ENCODE measurements at regions not wholly inside any gene's neighbourhood (a gene's known extent, or its start where the extent isn't known, plus 50 kb on each side); places are given as distances from the start of the nearest gene placed in this dataset.
"Not testable (repeated sequence)": the region's sequence is repeated elsewhere in the genome, so short reads cannot be mapped to it uniquely, and the experiment has no call there.

DNA sequence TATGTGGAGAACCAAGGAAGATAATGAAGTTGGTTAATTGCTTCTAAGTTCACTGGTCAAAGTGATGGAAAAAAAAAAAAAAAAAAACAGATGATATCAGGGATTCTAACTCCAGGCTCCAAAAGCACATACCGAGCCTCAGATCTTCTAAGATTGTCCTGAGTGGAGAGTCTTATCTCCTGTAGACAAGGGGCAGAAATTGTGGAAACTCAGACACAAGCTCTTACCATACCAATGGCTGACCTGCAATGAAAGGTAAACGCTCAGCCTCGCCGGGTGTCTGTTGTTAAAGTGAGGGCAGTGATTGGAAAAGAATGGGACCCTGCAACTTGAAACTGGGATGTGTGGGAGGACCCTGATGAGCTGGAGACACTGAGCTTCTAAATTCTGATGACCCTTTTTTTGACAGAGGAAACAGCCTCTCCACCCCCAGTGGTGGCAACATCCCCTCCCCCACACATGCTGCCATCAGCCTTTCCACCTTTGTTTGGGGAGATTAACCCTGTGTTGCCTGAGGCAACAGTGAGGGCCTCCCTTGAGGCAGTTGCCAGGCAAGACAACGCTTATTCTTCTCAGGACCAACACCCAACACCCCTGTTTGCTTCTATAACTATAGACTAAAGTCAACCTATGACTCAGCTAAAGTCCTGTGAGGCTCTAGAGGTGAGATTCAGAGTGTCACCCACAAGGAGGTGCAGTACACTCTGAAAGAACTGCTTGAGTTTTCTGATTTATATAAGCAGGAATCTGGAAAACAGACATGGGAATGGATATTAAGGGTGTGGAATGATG, 154.0 kb downstream of the THBS2 start:
- H3K4me1 Mint-ChIP-seq: no peaks in the 10 kb centered on the region
- no peak overlapping the region for H3K27ac Mint-ChIP-seq
- peaks cover 6% of the 10 kb centered on the region for H3K9me3 Mint-ChIP-seq
- H3K36me3 Mint-ChIP-seq (ENCODE audit: low read depth): no peaks in the 10 kb centered on the region
- H3K27me3 Mint-ChIP-seq: peaks cover 14% of the 10 kb centered on the region
- ATAC-seq (no peak), DNase-seq (no peak)
- H3K4me3 Mint-ChIP-seq: no peak overlapping the region

DNA sequence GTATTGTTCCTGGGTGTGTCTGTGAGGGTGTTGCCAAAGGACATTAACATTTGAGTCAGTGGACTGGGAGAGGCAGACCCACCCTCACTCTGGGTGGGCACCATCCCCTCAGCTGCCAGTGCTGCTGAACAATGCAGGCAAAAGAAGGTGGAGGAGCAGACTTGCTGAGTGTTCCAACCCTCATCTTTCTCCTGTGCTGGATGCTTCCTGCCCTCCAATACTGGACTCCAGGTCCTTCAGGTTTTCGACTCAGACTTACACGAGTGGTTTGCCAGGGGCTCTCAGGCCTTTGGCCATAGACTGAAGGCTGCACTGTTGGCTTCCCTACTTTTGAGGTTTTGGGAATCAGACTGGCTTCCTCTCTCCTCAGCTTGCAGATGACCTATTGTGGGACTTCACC, 155.0 kb downstream of the THBS2 start:
- DNase-seq; H3K4me1 Mint-ChIP-seq; H3K27ac Mint-ChIP-seq; H3K9me3 Mint-ChIP-seq; H3K4me3 Mint-ChIP-seq; H3K36me3 Mint-ChIP-seq (ENCODE audit: low read depth); ATAC-seq: not testable (repeated sequence)
- H3K27me3 Mint-ChIP-seq: peaks cover 14% of the 10 kb centered on the region

DNA sequence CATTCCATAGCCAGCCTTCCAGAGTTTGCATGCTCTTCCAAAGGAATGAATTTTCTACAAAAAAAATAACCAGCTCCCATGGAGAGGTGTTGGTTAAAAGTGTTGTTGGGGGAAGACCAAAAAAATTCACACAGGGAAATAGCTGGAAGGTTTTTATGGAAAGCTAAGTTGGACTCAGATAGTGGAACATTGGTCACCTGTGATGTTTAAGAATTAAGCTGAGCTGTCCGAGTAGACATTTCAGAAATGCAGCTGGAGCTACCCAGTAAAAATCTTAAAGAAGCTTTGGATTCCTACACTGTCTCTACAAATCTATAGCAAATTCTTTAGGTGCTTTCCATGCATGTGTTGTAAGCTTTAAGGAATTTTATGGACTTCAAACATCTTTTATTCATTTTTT, 155.5 kb downstream of the THBS2 start:
- Mint-ChIP-seq H3K27ac (no peak overlapping the region), H3K4me1 (no peaks in the 10 kb centered on the region), H3K27me3 (peaks cover 14% of the 10 kb centered on the region), H3K9me3 (peaks cover 6% of the 10 kb centered on the region), H3K4me3 (no peak overlapping the region), H3K36me3 (ENCODE audit: low read depth) (no peaks in the 10 kb centered on the region)
- no peak for DNase-seq
- no peak for ATAC-seq

- Mint-ChIP-seq H3K9me3 (peaks cover 6% of the 10 kb centered on the region), H3K36me3 (ENCODE audit: low read depth) (no peaks in the 10 kb centered on the region), H3K4me1 (no peaks in the 10 kb centered on the region), H3K27me3 (peaks cover 14% of the 10 kb centered on the region), H3K4me3 (no peak overlapping the region), H3K27ac (no peak overlapping the region)
- ATAC-seq (no peak), DNase-seq (no peak)
Observed at GRCh38 chr6:169097381-169097959, 156.2 kb downstream of the THBS2 start.

GRCh38 chr6:169096388-169096787, 157.3 kb downstream of the THBS2 start:
- Mint-ChIP-seq H3K9me3 (peaks cover 17% of the 10 kb centered on the region), H3K4me3 (no peak overlapping the region), H3K27me3 (peaks cover 10% of the 10 kb centered on the region), H3K36me3 (ENCODE audit: low read depth) (no peaks in the 10 kb centered on the region), H3K4me1 (no peaks in the 10 kb centered on the region), H3K27ac (no peak overlapping the region)
- no peak for DNase-seq
- no peak for ATAC-seq

GRCh38 chr6:169095153-169095552, 158.5 kb downstream of the THBS2 start:
- Mint-ChIP-seq H3K9me3 (peaks cover 20% of the 10 kb centered on the region), H3K27me3 (peaks cover 7% of the 10 kb centered on the region), H3K4me3 (no peak overlapping the region), H3K36me3 (ENCODE audit: low read depth) (no peaks in the 10 kb centered on the region), H3K4me1 (no peaks in the 10 kb centered on the region), H3K27ac (no peak overlapping the region)
- DNase-seq (no peak), ATAC-seq (no peak)

DNA sequence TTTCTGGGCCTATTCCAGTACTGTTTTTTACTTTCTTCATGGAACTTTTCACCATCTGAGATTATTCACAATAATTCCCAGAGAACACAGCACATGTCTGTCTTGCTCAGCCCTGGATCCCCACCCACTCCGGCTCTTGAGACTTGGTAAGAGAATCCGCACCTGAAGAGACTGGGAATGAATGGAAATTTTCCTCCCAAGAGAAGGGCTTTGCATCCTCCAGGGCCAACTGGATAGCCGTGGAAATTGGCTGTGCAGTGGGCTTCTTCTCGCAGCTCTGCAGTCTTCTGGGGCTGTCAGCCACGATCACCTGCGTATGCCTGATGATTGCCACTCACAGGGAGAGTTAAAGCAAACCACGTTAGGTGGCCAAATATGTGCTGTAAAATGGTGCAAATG, 159.1 kb downstream of the THBS2 start:
- no peak overlapping the region for H3K27ac Mint-ChIP-seq

DNA sequence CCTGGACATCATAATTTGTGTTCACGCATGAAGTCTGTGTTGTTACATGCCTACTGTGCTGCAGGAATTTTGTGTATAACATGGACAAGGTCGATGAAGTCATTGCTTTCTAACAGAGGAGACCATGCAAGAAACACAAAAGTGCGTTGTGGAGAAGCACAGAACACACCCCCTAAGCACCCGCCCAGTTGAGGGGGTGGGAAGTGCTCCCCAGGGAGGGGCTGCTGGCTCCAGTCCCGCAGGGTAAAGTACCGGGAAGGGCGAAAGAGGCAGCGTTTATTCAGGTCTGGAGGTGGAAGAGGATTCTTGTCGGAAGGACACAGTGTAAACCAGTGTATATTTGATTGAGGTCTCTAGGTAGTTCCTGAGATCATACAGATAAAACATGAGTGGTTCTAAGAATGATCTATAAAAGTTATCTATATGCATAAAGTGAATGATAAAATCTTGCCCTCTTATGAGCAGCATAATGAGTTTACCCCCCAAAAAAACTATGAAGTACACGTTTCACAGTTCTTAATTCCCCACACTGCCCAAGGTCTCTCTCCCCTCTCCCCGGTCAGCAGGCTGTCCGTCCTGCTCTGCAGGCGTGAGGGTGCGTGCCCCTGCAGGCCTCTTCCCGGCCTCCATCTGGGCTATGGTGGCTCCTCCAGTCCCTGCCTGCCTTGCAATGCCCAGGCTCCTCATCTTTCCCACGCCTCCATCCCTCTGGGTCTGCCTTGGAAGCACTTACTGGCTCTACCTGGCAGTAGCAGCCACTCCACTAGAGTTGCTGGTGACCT, 159.7 kb downstream of the THBS2 start:
- H3K27ac Mint-ChIP-seq: no peak overlapping the region
- H3K4me3 Mint-ChIP-seq: no peak overlapping the region
- peaks cover 24% of the 10 kb centered on the region for H3K9me3 Mint-ChIP-seq
- H3K4me1 Mint-ChIP-seq: no peaks in the 10 kb centered on the region
- peaks cover under 1% of the 10 kb centered on the region for H3K36me3 Mint-ChIP-seq (ENCODE audit: low read depth)
- no peak for ATAC-seq
- no peak for DNase-seq
- no peaks in the 10 kb centered on the region for H3K27me3 Mint-ChIP-seq

More for the DNA sequence above, 159.1 kb downstream of the THBS2 start:
- no peak overlapping the region for H3K4me3 Mint-ChIP-seq
- H3K9me3 Mint-ChIP-seq: peaks cover 22% of the 10 kb centered on the region
- H3K4me1 Mint-ChIP-seq: no peaks in the 10 kb centered on the region
- H3K27me3 Mint-ChIP-seq: peaks cover 2% of the 10 kb centered on the region
- ATAC-seq: no peak
- DNase-seq: no peak
- H3K36me3 Mint-ChIP-seq (ENCODE audit: low read depth): no peaks in the 10 kb centered on the region

DNA sequence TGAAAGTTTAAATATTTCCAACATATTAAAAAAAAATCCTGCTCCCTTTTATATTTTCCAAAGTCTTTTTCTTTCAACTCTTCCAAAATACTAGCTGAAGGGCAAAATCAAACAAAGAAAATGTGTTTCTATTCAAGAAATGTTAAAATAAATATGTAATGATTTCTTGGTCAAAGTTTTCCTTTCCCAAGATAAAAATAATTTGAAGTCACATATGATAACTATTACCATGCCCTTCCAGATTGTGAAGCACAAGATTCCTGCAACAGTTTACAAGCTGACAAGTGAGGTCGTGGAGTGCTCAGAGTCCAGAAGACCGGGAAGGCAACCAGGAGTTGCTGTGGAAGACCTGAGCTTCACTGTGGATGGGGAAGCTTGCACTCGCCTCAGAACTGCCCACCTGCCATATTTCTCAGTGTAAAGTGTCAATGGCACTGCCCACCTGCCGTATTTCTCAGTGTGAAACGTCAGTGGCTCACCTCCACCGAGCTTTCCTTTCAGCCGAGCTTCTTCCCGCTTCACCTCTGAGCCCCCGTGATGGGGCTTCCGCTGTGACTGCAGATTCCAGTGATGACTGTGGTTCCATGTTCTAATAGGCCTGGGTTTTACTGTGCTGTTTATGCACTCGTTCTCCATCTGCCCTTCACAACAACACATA, 160.5 kb downstream of the THBS2 start:
- peaks cover 2% of the 10 kb centered on the region for H3K36me3 Mint-ChIP-seq (ENCODE audit: low read depth)
- DNase-seq (no peak), ATAC-seq (no peak)
- H3K9me3 Mint-ChIP-seq: peaks cover 27% of the 10 kb centered on the region
- no peaks in the 10 kb centered on the region for H3K27me3 Mint-ChIP-seq
- no peak overlapping the region for H3K27ac Mint-ChIP-seq
- no peak overlapping the region for H3K4me3 Mint-ChIP-seq
- H3K4me1 Mint-ChIP-seq: no peaks in the 10 kb centered on the region

- ATAC-seq: no peak
- Mint-ChIP-seq H3K27ac (no peak overlapping the region), H3K9me3 (peaks cover 27% of the 10 kb centered on the region), H3K36me3 (ENCODE audit: low read depth) (peaks cover 2% of the 10 kb centered on the region), H3K4me3 (no peak overlapping the region), H3K4me1 (no peaks in the 10 kb centered on the region), H3K27me3 (no peaks in the 10 kb centered on the region)
- DNase-seq: no peak
Observed at GRCh38 chr6:169092375-169092774, 161.3 kb downstream of the THBS2 start.

DNA sequence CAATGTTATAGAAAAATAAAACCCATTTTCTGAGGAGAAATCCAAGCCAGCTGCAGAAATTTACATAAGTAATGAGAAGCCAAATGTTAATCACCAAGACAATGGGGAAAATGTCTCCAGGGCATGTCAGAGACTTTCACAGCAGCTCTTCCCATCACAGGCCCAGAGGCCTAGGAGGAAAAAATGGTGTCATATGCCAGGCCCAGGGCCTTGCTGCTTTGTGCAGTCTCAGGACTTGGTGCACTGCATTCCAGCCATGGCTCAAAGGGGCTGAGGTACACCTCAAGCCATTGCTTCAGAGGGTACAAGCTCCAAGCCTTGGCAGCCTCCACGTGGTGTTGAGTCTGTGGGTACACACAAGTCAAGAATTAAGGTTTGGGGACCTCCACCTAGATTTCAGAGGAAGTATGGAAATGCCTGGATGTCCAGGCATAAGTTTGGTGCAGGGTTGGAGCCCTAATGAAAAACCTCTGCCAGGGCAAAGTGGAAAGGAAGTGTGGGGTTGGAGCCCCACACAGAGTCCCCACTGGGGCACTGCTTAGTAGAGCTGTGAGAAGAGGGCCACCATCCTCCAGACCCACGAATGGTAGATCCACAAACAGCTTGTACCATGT, 163.0 kb downstream of the THBS2 start:
- not testable (repeated sequence) for H3K27me3 Mint-ChIP-seq; DNase-seq; H3K36me3 Mint-ChIP-seq (ENCODE audit: low read depth); H3K4me1 Mint-ChIP-seq; H3K27ac Mint-ChIP-seq; ATAC-seq; H3K4me3 Mint-ChIP-seq
- peaks cover 27% of the 10 kb centered on the region for H3K9me3 Mint-ChIP-seq

- Mint-ChIP-seq H3K4me1 (no peaks in the 10 kb centered on the region), H3K27ac (no peak overlapping the region), H3K36me3 (ENCODE audit: low read depth) (peaks cover 2% of the 10 kb centered on the region), H3K9me3 (peaks cover 30% of the 10 kb centered on the region), H3K27me3 (no peaks in the 10 kb centered on the region), H3K4me3 (no peak overlapping the region)
- ATAC-seq (no peak), DNase-seq (no peak)
Observed at GRCh38 chr6:169088762-169089161, 164.9 kb downstream of the THBS2 start.

DNA sequence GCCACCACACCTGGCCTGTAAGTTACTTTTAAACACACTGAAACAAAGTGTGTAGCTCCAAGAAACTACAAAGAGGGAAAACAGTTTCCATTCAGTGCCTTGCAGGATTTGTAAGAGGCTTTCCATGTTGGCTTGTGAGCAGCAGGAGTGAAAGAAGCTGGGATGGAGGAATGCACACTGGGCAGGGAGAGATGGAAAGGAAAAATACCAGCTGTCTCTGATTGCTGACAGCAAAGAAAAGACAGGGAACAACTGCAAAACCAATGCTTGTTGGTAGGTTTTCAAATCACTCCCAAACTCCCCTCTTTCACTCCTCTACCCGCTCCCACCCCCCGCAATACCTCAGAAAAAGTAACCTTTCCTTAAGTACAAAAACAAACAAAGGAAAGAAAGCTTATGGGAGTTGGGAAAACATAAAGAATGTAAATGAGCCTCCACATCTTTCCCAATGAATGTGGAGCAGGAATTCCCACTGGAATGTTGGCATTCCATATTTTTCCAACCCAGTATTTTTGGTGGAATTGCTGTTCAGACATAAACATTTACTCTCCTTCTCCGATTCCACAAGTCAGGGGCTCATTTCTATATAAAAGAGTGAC, 166.1 kb downstream of the THBS2 start:
- Mint-ChIP-seq H3K27me3 (no peaks in the 10 kb centered on the region), H3K9me3 (peaks cover 30% of the 10 kb centered on the region), H3K4me3 (no peak overlapping the region), H3K4me1 (no peaks in the 10 kb centered on the region), H3K36me3 (ENCODE audit: low read depth) (peaks cover 2% of the 10 kb centered on the region), H3K27ac (no peak overlapping the region)
- DNase-seq (no peak), ATAC-seq (no peak)

GRCh38 chr6:169086616-169087015, 167.0 kb downstream of the THBS2 start:
- DNase-seq; H3K4me3 Mint-ChIP-seq; H3K27ac Mint-ChIP-seq; H3K4me1 Mint-ChIP-seq; H3K27me3 Mint-ChIP-seq; ATAC-seq; H3K36me3 Mint-ChIP-seq (ENCODE audit: low read depth): not testable (repeated sequence)
- peaks cover 21% of the 10 kb centered on the region for H3K9me3 Mint-ChIP-seq
